Activated CD4-positive, alpha-beta T cell treated with anti-CD3 and anti-CD28 coated beads for 24 hours (primary cell): ENCODE measurements at regions not wholly inside any gene's neighbourhood (a gene's known extent, or its start where the extent isn't known, plus 50 kb on each side); places are given as distances from the start of the nearest gene placed in this dataset.

ENCODE experiments used
- DNase-seq, 2 donors: peaks; one replicate each; pipeline ENCODE4 v3.0.0-alpha.2; 2020; ENCODE audit warnings: low read depth in 2 of 2

DNA sequence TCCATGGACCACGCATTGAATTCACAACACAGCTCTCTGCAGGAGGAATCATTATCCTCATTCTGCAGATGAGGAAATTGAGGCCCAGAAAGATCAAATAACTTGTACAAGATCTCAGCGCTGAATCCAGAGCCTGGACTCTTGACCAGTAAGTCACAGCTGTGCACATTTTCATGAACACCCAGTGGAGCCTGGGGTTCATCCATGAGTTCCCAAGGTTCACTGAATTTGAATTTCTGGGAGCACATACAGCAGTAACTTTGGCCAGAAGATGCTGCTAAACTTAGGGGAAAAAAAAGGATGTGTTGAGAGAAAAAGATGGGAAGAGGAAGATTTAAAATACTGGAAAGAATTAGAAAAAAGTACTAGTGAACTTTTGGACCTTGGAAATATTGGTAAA is 218.7 kb upstream of the PPARGC1A start:
- DNase-seq, result no peak

GRCh38 chr4:24105327-24106038 is 215.6 kb upstream of the PPARGC1A start:
- no peak for DNase-seq

DNA sequence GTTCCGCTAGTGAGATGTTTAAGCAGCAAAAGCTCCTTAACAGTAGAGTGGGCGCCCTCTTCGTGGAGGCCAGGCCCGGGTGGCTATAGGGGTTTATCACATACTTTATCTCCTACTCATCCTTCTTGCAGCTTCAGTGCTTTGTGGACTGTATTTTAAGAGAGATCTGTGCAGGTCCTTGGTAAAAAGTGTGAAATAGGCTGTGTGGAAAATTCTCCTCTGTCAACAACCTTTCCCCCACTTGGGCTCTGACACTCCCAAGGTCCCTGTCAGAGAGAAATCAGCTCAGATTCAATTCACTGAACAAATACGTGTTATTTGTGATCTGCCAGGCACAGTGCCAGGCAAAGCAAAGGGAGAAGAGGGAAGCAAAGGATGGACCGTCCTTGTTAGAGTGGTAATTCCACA is 214.3 kb upstream of the PPARGC1A start:
- DNase-seq, result no peak

- no peak for DNase-seq
Measured at GRCh38 chr4:24103434-24104157, 213.7 kb upstream of the PPARGC1A start.

GRCh38 chr4:24102621-24103020 is 212.8 kb upstream of the PPARGC1A start:
- no peak for DNase-seq

DNA sequence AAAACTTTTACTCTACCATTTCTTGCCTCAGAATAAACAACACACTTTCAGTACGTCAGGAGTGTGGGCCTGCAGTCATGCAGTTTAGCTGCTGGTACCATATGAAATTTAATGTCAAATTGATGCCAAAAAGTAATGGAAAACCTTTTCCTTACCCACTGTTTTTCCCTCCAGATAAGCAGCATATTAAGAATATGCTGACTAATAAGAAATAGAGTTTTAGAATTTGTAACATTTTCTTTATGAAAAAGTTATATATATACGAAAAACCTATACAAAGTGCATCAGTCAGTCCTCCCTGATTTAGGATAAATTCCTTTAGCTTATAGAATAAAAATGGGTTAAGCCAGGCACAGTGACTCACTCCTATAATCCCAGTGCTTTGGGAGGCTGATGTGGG is 206.8 kb upstream of the PPARGC1A start:
- DNase-seq, result no peak

DNA sequence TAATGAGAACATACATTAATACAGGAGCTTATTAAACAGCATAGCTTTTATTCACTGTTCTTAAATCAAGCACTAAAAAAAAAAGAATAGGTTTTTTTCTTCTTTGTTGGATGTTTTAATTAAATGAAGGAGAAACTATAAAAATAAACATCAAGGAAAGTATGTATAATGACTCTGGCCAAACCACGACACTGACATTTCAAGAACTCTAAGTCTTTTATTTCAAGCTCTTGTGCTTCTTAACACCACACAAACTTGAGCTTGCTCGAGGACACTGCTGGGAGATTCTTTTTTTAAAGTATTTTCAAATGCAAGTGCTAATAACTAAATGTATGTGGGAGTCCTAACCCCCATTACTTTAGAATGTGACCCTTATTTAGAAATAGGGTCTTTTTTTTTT is 204.9 kb upstream of the PPARGC1A start:
- DNase-seq, result no peak

DNA sequence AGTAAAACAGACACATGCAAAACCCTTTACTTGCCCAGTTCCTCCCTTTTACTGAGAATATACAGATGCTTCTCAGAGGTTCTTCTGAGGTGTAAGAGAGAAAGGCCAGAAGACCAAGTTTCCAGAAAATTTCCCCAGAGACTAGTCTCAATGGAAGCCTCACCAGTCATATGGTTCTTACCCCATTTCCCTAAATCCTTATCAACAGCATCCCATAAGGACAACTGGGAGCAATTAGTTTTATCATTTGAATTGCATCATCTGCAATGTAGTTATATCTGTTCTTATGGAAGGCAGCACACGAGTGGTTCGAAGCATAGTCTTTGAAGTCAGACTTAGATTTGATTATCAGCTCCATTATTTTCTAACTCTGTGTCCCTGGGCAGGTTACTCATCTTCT is 203.6 kb upstream of the PPARGC1A start:
- no peak for DNase-seq

DNA sequence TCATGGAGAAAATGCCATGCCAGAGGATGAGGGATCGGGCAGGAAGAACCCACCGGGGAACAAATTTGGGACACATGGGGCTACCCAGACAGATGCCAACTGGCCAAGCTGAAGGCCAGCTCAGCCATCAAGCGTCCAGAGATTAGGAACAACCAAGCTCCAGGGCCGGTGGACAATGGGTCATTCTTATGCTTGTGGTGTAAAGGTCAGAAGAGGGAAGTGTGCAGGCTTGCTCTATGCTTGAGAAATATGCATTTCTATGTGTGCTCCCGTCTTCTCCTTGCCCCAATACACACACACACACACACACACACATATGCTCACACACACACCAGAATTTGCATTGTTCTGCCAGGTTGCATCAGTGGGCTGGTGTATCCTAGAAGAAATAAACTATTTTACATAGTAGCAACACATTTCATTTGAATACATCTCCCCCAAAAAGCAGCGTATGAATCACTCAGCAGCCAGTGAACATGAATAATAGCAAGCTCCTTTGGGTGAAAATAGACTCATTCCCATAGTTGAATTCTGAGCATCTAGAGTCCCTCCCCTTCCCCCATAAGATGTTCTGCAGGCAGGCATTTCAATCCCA is 201.9 kb upstream of the PPARGC1A start:
- DNase-seq, result no peak

DNA sequence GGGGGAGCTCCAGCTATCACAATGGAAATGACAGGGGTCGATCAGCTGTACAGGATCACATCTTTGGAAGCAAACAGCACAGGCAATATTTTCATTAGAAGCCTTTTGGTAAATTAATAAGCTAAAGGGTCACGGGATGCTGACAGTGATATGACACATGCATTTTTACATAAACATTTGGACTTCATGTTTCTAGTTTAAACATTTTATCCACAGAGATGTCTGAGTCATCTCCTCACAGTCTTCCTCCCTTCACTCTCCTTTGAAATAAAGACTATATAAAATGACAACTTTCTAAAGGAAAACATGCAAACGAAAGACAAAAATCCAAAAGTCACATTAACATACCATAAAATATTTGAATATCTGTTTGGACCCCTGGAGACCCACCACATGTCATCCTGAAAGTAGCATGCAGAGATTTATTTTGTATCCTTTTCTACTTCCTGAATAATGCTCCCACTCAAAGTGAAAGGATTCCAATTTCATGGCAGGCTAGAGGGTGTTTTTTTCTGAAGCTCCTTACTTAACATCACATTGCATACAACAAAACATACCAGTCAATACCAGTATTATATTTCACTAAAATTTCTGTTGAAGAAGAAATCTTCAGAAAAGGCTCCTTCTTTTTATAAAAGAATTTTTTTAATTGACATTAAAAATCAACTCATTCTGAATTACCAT is 200.1 kb upstream of the PPARGC1A start:
- DNase-seq, result no peak

- no peak for DNase-seq
Measured at GRCh38 chr4:24080871-24081270, 191.0 kb upstream of the PPARGC1A start.

GRCh38 chr4:24078347-24078962 is 188.6 kb upstream of the PPARGC1A start:
- no peak for DNase-seq

- no peak for DNase-seq
Measured at GRCh38 chr4:24076811-24077210, 187.0 kb upstream of the PPARGC1A start.

GRCh38 chr4:24073948-24074347 is 184.1 kb upstream of the PPARGC1A start:
- no peak for DNase-seq

DNA sequence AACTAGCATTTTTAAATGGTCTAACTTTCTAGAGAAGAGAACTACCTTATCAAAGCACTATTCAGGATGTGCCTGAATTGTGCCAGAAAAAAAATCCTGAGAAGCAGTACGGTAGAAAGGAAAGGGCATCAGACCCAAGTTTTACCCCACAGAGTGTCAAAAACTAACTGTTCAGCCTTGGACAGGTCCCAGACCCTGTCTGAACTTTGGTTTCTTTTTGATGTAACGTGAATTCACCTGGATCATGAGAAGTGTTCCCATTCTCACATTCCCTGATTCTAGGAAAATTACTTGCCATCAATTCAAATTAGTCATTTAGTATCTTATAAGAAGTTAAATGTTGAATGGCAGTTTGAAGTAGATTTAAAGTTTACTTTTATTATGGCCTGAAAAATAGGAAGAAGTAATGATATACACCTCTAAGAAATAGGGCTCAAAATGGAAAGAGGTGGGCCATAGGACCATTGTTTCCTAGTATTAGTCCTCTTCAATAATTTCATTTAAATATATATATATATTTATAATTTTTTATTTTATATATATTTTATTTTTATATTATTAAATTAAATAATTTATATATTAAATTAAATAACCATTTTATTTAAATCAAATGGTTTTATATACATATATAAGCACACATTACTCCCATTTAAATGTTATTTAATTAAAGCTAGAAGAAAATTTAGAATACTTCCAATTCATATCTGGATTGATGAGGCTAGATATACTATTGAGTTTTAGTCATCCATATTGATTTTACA is 181.9 kb upstream of the PPARGC1A start:
- no peak for DNase-seq

DNA sequence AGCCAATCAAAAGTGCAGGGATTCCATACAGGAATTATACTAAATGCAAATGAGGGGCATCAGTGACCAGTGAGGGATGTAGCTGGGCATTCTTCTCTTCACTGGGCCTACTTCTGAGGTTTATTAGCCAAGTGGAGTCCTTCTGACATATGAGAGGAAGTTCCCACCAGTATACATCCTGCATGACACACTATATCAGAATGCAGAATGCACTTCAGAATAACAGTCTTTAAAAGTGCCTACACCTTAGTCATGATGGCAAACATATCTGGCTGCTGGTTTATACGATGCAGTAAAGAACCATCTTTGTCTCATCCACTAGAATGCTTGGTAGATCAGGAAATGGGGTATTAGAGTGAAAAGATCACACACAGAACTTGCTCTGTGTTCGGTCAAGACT is 180.3 kb upstream of the PPARGC1A start:
- no peak for DNase-seq

DNA sequence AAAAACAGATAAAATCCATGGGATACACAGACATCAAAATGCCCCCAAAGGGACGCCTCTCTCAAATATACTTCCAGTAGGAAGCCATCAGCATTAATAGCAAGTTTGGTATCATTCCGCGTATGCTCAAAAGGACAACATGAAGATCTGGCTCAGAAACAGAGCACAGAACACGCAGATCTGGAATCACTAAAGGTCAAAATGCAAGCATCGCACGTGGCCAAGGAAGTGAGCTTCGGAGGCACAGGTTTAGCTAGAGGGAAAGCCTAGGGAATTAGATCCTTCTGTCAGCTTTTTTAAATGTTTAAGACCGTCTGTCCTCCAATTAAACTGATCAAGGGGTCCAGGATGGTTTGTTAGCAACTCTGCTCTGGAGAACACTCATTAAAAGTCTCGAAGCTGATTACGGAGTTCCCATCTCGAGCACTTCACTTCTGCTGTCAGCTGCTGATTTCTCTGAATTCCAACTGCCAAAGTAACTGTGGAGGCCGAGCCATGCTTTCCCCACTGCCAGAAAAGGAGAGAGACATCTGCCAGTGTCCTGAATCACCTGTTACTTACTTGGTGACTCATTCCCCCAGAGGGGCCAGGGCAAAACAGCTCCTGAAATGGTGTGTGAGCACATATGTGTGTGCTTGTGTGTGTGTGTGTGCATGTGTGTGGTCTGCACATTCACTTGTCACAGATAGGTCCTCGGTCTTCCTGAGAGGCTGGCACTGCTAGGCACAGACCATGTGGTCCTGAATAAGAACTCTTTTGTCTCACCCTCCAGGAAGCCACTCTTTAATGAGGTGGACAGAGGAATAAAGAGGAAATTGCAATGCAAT is 177.7 kb upstream of the PPARGC1A start:
- DNase-seq, result no peak

GRCh38 chr4:24065974-24066373 is 176.1 kb upstream of the PPARGC1A start:
- DNase-seq, result no peak

DNA sequence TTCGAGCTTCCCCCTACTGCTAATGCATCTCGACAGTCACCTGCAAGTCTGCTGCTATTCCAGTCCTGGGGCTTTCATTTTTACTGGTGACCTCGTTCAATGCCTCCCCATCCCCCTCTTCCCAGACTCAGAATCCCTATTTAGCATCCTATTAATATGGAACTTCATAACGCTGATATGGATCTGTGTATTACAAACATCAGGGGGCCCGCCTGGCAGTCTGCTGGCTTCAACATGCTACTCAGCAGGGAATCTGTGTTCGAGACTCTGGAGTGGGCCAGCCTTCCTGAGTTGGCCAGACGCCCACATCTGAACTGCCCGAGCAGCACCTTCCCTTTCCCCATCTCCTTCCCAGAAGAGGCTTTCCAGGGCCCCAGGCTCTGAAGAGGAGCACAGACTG is 173.9 kb upstream of the PPARGC1A start:
- DNase-seq, result no peak

GRCh38 chr4:24060932-24061331 is 171.1 kb upstream of the PPARGC1A start:
- DNase-seq, result no peak
